MM.1S (cell line): ENCODE measurements at regions not wholly inside any gene's neighbourhood (a gene's known extent, or its start where the extent isn't known, plus 50 kb on each side); places are given as distances from the start of the nearest gene placed in this dataset.

Experiments used
- EZH2 ChIP-seq: fragments of 300-600 bp; sonication (generic); optimal IDR thresholded peaks from 2 replicates; pipeline ENCODE3; 2017; ENCODE audit warnings: low read depth, mild to moderate bottlenecking, antibody characterized with exemption, low read length, mixed read lengths
- TF ChIP-seq, protein P1 (sequence below): fragments of 300-600 bp; sonication (generic); IDR thresholded peaks from 2 replicates; pipeline ENCODE4 v1.5.1; 2016; ENCODE audit warnings: antibody characterized with exemption, low read length, mixed read lengths

DNA sequence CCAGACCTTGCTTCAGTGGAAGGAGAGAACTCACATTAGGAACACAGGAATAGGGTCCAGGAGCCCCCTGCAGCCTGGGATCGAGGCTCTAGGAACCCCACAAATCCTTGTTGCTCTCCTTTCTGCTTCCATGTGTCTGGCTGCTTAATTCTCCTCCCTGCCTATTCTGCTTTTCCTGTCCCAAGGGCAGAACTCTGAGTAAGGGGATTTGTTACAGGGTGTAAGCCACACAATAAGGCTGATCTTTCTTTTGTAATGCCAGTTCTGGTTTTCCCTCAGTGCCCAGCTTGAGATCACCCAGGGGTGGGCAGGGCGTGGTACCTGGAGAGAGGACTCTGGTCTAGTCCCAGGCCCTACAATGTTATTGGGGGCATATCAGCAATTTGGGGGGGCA lies 119.6 kb upstream of the MGAT5 start:
- TF ChIP-seq EZH2 = no peak
- TF ChIP-seq, protein P1, sequence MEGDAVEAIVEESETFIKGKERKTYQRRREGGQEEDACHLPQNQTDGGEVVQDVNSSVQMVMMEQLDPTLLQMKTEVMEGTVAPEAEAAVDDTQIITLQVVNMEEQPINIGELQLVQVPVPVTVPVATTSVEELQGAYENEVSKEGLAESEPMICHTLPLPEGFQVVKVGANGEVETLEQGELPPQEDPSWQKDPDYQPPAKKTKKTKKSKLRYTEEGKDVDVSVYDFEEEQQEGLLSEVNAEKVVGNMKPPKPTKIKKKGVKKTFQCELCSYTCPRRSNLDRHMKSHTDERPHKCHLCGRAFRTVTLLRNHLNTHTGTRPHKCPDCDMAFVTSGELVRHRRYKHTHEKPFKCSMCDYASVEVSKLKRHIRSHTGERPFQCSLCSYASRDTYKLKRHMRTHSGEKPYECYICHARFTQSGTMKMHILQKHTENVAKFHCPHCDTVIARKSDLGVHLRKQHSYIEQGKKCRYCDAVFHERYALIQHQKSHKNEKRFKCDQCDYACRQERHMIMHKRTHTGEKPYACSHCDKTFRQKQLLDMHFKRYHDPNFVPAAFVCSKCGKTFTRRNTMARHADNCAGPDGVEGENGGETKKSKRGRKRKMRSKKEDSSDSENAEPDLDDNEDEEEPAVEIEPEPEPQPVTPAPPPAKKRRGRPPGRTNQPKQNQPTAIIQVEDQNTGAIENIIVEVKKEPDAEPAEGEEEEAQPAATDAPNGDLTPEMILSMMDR = no peak
